Neuronal stem cell (in vitro differentiated cells): ENCODE measurements at regions not wholly inside any gene's neighbourhood (a gene's known extent, or its start where the extent isn't known, plus 50 kb on each side); places are given as distances from the start of the nearest gene placed in this dataset.

Experiments used
- DNase-seq: peaks from one replicate; pipeline ENCODE4 v3.0.0-alpha.2; 2013; ENCODE audit warnings: low spot score
- H2AFZ ChIP-seq: one replicate; pipeline ENCODE4 v1.6.1; 2013; ENCODE audit warnings: mild to moderate bottlenecking, low read length, inconsistent platforms
- H2AK5ac ChIP-seq: 2 replicates; pipeline ENCODE4 v1.6.1; 2013; ENCODE audit warnings: low read depth, mild to moderate bottlenecking, inconsistent platforms, low read length, moderate library complexity, mixed read lengths
- H2BK120ac ChIP-seq: 2 replicates; pipeline ENCODE4 v1.6.1; 2013; ENCODE audit warnings: low read depth, mild to moderate bottlenecking, inconsistent platforms, low read length, moderate library complexity, mixed read lengths
- H2BK12ac ChIP-seq: one replicate; pipeline ENCODE4 v1.6.1; 2013; ENCODE audit warnings: low read length, inconsistent platforms
- H2BK15ac ChIP-seq: 2 replicates; pipeline ENCODE4 v1.6.1; 2013; ENCODE audit warnings: mild to moderate bottlenecking, low read length, inconsistent platforms, mixed read lengths
- H2BK5ac ChIP-seq: one replicate; pipeline ENCODE4 v1.6.1; 2013; ENCODE audit warnings: inconsistent platforms, mild to moderate bottlenecking, low read length, moderate library complexity
- H3K14ac ChIP-seq: one replicate; pipeline ENCODE4 v1.6.1; 2013; ENCODE audit warnings: low read length, inconsistent platforms
- H3K18ac ChIP-seq: 2 replicates; pipeline ENCODE4 v1.6.1; 2013; ENCODE audit warnings: low read length, inconsistent platforms
- H3K23ac ChIP-seq: 2 replicates; pipeline ENCODE4 v1.6.1; 2013; ENCODE audit warnings: low read depth, mild to moderate bottlenecking, mixed read lengths, low read length, inconsistent platforms; ENCODE audit not compliant: poor library complexity
- H3K27ac ChIP-seq: replicated peaks from 3 replicates; pipeline ENCODE4 v1.5.1; 2013; ENCODE audit warnings: low read length, inconsistent platforms
- H3K27me3 ChIP-seq, 3 experiments: 2 replicates each; pipeline ENCODE4 v1.6.1; 2013; ENCODE audit warnings: low read length in 3 of 3, mild to moderate bottlenecking in 2 of 3, inconsistent platforms in 1 of 3, low read depth in 1 of 3, mixed read lengths in 1 of 3, moderate library complexity in 1 of 3; ENCODE audit not compliant: control insufficient read depth in 3 of 3, insufficient read depth in 3 of 3
- H3K36me3 ChIP-seq, 2 donors: replicated peaks in 1 of 2; 2 replicates each; pipeline ENCODE4 v1.6.1; 2013; ENCODE audit warnings: low read length in 2 of 2; ENCODE audit not compliant: control insufficient read depth in 2 of 2, insufficient read depth in 2 of 2
- H3K4ac ChIP-seq: 2 replicates; pipeline ENCODE4 v1.6.1; 2013; ENCODE audit warnings: inconsistent platforms, mild to moderate bottlenecking, low read length, moderate library complexity
- H3K4me1 ChIP-seq, 2 donors: 1 replicate in 1 of 2; 2 replicates in 1 of 2; pipeline ENCODE4 v1.6.1; 2013; ENCODE audit warnings: low read length in 2 of 2, low read depth in 1 of 2; ENCODE audit not compliant: control insufficient read depth in 2 of 2, insufficient read depth in 1 of 2
- H3K4me2 ChIP-seq: one replicate; pipeline ENCODE4 v1.6.1; 2013; ENCODE audit warnings: mild to moderate bottlenecking, low read length, inconsistent platforms; ENCODE audit not compliant: insufficient read depth, poor library complexity, severe bottlenecking
- H3K4me3 ChIP-seq, 2 donors: 2 replicates each; pipeline ENCODE4 v1.5.1; 2013; ENCODE audit warnings: low read length in 2 of 2, mild to moderate bottlenecking in 2 of 2, inconsistent platforms in 1 of 2, moderate library complexity in 1 of 2
- H3K79me1 ChIP-seq: one replicate; pipeline ENCODE4 v1.6.1; 2013; ENCODE audit warnings: low read depth, mild to moderate bottlenecking, inconsistent platforms, low read length, moderate library complexity
- H3K9ac ChIP-seq: one replicate; pipeline ENCODE4 v1.6.1; 2013; ENCODE audit warnings: mild to moderate bottlenecking, low read depth, low read length, inconsistent platforms; ENCODE audit not compliant: poor library complexity
- H3K9me3 ChIP-seq, 2 donors: replicated peaks in 1 of 2; 2 replicates each; pipeline versions ENCODE3 to v1.6.1; 2013; ENCODE audit warnings: low read length in 2 of 2, mild to moderate bottlenecking in 2 of 2, inconsistent platforms in 1 of 2, low read depth in 1 of 2, mixed read lengths in 1 of 2, moderate library complexity in 1 of 2; ENCODE audit not compliant: control insufficient read depth in 2 of 2, insufficient read depth in 1 of 2
- H4K8ac ChIP-seq: one replicate; pipeline ENCODE4 v1.6.1; 2013; ENCODE audit warnings: low read depth, mild to moderate bottlenecking, inconsistent platforms, low read length, moderate library complexity
- H4K91ac ChIP-seq: one replicate; pipeline ENCODE4 v1.6.1; 2013; ENCODE audit warnings: low read length, low read depth, mild to moderate bottlenecking, inconsistent platforms; ENCODE audit not compliant: poor library complexity
- WGBS, 2 donors: extraction: QIAGEN DNeasy Blood & Tissue Kit; methylation state at CpG; one replicate each; pipeline ENCODE4 v1.1.7; 2013; ENCODE audit warnings: missing lambda C conversion rate in 2 of 2, mixed read lengths in 1 of 2; ENCODE audit not compliant: insufficient read length in 2 of 2, insufficient replicate concordance in 1 of 2; ENCODE audit errors: extremely low coverage in 2 of 2; 5-methylcytosine and 5-hydroxymethylcytosine counted together

GRCh38 chr4:11074581-11075241 lies 354.0 kb downstream of the HS3ST1 start:
- Histone ChIP-seq H3K4me3 (no peak overlapping the region), H3K4me1 (peaks cover 0 to 4% of the 10 kb centered on the region in 2 donors), H2BK5ac (no peak overlapping the region), H3K4ac (no peak overlapping the region), H2BK120ac (no peak overlapping the region), H2BK12ac (no peak overlapping the region), H3K9ac (no peak overlapping the region), H3K23ac (no peak overlapping the region), H3K18ac (no peak overlapping the region), H3K27ac (no peak overlapping the region), H3K36me3 (no peaks in the 10 kb centered on the region), H2AFZ (no peak overlapping the region), H4K8ac (no peak overlapping the region), H3K27me3 (no peaks in the 10 kb centered on the region), H2AK5ac (no peak overlapping the region), H2BK15ac (no peak overlapping the region), H3K4me2 (no peak overlapping the region), H4K91ac (no peak overlapping the region), H3K9me3 (no peaks in the 10 kb centered on the region), H3K79me1 (no peaks in the 10 kb centered on the region), H3K14ac (no peak overlapping the region)
- DNase-seq, result no peak
- WGBS, 2 donors, result no CpG with 5 or more reads among the region's 4 CpGs

- Histone ChIP-seq H3K4me1 (peaks cover 0 to 9% of the 10 kb centered on the region in 2 donors), H2BK5ac (no peak overlapping the region), H3K14ac (no peak overlapping the region), H3K27me3 (no peaks in the 10 kb centered on the region), H3K18ac (no peak overlapping the region), H3K36me3 (no peaks in the 10 kb centered on the region), H3K4me2 (no peak overlapping the region), H2BK120ac (no peak overlapping the region), H3K27ac (no peak overlapping the region), H3K23ac (no peak overlapping the region), H2AFZ (no peak overlapping the region), H4K8ac (no peak overlapping the region), H2AK5ac (no peak overlapping the region), H3K9ac (no peak overlapping the region), H3K9me3 (no peaks in the 10 kb centered on the region), H3K4ac (no peak overlapping the region), H2BK15ac (no peak overlapping the region), H2BK12ac (no peak overlapping the region), H3K79me1 (no peaks in the 10 kb centered on the region), H3K4me3 (no peak overlapping the region), H4K91ac (no peak overlapping the region)
- no CpG with 5 or more reads among the region's 6 CpGs for WGBS, 2 donors
- DNase-seq, result no peak
Observed at GRCh38 chr4:11073621-11074051, 355.1 kb downstream of the HS3ST1 start.

GRCh38 chr4:11072999-11073398 lies 355.7 kb downstream of the HS3ST1 start:
- no peak overlapping the region for H3K4ac ChIP-seq
- H4K8ac ChIP-seq, result no peak overlapping the region
- no peak overlapping the region for H3K27ac ChIP-seq
- H2BK12ac ChIP-seq, result no peak overlapping the region
- no peak for DNase-seq
- H3K9me3 ChIP-seq, result no peaks in the 10 kb centered on the region
- H3K36me3 ChIP-seq, result no peaks in the 10 kb centered on the region
- H4K91ac ChIP-seq, result no peak overlapping the region
- H3K4me2 ChIP-seq, result no peak overlapping the region
- H3K18ac ChIP-seq, result no peak overlapping the region
- no peak overlapping the region for H2BK15ac ChIP-seq
- peaks cover 0 to 9% of the 10 kb centered on the region in 2 donors for H3K4me1 ChIP-seq
- no peak overlapping the region for H3K14ac ChIP-seq
- no peaks in the 10 kb centered on the region for H3K79me1 ChIP-seq
- H2AK5ac ChIP-seq, result no peak overlapping the region
- H3K9ac ChIP-seq, result no peak overlapping the region
- WGBS, 2 donors, result no CpG with 5 or more reads among the region's 8 CpGs
- no peak overlapping the region for H2BK5ac ChIP-seq
- H3K27me3 ChIP-seq, result no peaks in the 10 kb centered on the region
- H2BK120ac ChIP-seq, result no peak overlapping the region
- no peak overlapping the region for H3K4me3 ChIP-seq
- H3K23ac ChIP-seq, result no peak overlapping the region
- no peak overlapping the region for H2AFZ ChIP-seq

- H2AK5ac ChIP-seq, result no peak overlapping the region
- no peak overlapping the region for H4K91ac ChIP-seq
- no peak for DNase-seq
- H3K27ac ChIP-seq, result no peak overlapping the region
- no CpG with 5 or more reads among the region's 5 CpGs for WGBS, 2 donors
- H3K23ac ChIP-seq, result no peak overlapping the region
- no peak overlapping the region for H2BK120ac ChIP-seq
- H3K79me1 ChIP-seq, result no peaks in the 10 kb centered on the region
- H4K8ac ChIP-seq, result no peak overlapping the region
- no peak overlapping the region for H3K9ac ChIP-seq
- H3K4me3 ChIP-seq, result no peak overlapping the region
- H3K4me2 ChIP-seq, result no peak overlapping the region
- H3K4me1 ChIP-seq, result peaks cover 0 to 9% of the 10 kb centered on the region in 2 donors
- no peaks in the 10 kb centered on the region for H3K9me3 ChIP-seq
- H2AFZ ChIP-seq, result no peak overlapping the region
- no peak overlapping the region for H3K14ac ChIP-seq
- no peak overlapping the region for H2BK12ac ChIP-seq
- H3K18ac ChIP-seq, result no peak overlapping the region
- no peak overlapping the region for H3K4ac ChIP-seq
- no peak overlapping the region for H2BK15ac ChIP-seq
- H3K27me3 ChIP-seq, result no peaks in the 10 kb centered on the region
- no peaks in the 10 kb centered on the region for H3K36me3 ChIP-seq
- no peak overlapping the region for H2BK5ac ChIP-seq
Observed at GRCh38 chr4:11072463-11072862, 356.2 kb downstream of the HS3ST1 start.
